AG10803 (cell line): ENCODE measurements at regions not wholly inside any gene's neighbourhood (a gene's known extent, or its start where the extent isn't known, plus 50 kb on each side); places are given as distances from the start of the nearest gene placed in this dataset.

Experiments used
- DNase-seq: peaks from one replicate; pipeline ENCODE4 v3.0.0; 2010; ENCODE audit warnings: low read depth
- H3K4me3 ChIP-seq: 2 replicates; pipeline ENCODE4 v1.5.1; 2011; ENCODE audit warnings: mild to moderate bottlenecking, low read length, control low read depth
- TF ChIP-seq, protein P1 (sequence below): conservative IDR thresholded peaks from 2 replicates; pipeline ENCODE4 v1.5.1; 2011; ENCODE audit warnings: mild to moderate bottlenecking, low read length, control low read depth, inconsistent platforms

DNA sequence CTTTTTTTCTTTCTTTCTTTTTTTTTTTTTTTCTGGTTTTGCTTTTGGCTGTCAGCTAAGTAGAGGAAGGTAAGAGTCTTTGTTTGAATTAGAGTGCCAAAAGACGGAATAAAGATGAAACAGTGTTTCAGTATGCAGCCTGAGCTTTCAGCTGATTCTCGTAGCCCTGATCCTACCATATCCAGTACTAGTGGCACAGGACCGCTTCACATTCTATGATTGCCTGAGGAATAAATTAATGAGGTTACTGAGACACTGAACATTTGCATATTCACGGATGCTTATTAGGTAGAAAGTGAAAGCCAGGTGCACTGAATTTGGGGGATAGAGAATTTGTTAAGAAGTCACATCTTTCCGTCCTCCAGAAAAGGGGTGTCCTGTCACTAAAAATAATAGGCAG is 421.5 kb upstream of the POU3F3 start:
- H3K4me3 ChIP-seq: no peak overlapping the region
- no peak for DNase-seq
- TF ChIP-seq, protein P1, sequence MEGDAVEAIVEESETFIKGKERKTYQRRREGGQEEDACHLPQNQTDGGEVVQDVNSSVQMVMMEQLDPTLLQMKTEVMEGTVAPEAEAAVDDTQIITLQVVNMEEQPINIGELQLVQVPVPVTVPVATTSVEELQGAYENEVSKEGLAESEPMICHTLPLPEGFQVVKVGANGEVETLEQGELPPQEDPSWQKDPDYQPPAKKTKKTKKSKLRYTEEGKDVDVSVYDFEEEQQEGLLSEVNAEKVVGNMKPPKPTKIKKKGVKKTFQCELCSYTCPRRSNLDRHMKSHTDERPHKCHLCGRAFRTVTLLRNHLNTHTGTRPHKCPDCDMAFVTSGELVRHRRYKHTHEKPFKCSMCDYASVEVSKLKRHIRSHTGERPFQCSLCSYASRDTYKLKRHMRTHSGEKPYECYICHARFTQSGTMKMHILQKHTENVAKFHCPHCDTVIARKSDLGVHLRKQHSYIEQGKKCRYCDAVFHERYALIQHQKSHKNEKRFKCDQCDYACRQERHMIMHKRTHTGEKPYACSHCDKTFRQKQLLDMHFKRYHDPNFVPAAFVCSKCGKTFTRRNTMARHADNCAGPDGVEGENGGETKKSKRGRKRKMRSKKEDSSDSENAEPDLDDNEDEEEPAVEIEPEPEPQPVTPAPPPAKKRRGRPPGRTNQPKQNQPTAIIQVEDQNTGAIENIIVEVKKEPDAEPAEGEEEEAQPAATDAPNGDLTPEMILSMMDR: no peak

DNA sequence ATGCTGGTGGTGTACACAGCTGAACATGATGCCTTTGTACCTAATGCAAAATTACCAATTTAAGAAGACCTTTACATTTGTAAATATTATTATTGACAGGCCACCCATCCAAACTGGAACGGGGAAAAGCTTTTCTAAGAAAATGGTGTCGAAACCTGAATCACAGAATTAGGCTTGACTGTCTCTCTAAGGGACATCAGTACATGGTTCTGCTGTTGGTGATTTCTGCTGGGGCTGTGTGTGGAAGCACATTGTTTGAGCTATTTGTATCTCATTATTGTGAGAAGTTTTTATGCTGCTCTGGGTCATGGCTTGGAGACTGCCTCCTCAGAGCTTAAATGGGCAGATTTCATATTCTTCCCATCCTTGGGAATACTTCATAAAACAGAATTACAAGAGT is 420.9 kb upstream of the POU3F3 start:
- TF ChIP-seq, protein P1: no peak
- no peak for DNase-seq
- H3K4me3 ChIP-seq: no peak overlapping the region

DNA sequence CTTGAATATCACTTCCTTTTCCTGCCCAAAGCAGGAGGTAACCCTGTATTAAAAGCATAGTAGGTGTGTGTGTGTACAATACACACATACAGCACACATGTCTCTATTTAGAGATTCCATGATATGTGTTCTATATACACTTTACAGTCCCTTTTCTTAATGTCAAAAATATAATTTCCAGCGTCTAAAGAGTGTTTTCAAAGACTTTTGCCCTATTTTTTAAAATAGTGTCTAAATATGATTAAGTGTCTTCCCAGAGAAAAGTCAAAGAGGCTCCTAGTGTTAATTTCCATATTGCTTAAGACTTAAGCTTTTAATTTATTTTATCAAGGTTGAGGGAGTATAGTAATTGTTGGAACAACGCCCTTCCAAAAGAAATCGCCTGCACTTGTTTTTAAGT is 420.3 kb upstream of the POU3F3 start:
- H3K4me3 ChIP-seq: no peak overlapping the region
- no peak for DNase-seq
- TF ChIP-seq, protein P1: no peak

DNA sequence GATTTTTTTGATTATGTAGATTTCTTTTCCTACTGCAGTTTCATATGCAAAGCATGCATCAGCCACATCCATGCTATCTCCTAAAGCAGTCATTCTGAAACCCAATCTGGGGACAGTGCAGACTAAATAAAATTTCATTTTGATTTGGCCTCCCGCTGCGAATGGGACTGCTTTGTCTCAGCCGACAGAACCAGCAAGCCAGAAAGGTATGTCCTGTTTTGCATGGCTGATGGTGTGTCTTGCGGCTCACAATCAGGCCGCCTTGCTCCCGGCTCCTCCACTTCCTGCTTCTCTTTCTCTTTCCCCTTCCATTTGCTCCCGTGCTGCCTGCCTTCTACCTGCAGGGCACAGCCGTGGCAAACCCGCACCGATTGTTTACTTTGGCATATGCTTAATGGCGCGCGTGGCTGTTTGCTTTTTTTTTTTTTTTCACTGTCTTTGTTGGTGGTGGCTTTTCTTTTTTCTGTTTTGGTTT is 419.6 kb upstream of the POU3F3 start:
- DNase-seq: no peak
- TF ChIP-seq, protein P1: no peak
- H3K4me3 ChIP-seq: peak overlapping the region; percentile 24

DNA sequence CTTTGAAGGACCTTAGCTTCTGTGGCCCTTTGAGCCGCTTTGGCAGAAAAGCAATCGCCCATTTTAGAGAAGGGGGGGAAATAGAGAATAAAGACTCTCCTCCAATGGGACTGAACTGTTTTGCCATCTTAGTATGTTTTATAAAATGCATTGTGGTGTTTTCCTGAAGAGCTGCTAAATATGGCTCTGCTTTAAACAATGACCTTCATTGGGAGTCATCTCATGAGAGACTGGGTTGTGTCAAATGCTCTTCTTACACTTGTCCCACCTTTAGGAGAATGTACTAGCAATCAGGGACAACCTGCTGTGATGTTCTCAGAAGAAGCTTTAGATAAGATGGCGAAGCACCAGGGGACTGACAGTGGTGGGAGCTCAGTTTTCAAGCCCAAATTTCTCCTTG is 418.9 kb upstream of the POU3F3 start:
- TF ChIP-seq, protein P1: no peak
- no peak overlapping the region for H3K4me3 ChIP-seq
- no peak for DNase-seq

DNA sequence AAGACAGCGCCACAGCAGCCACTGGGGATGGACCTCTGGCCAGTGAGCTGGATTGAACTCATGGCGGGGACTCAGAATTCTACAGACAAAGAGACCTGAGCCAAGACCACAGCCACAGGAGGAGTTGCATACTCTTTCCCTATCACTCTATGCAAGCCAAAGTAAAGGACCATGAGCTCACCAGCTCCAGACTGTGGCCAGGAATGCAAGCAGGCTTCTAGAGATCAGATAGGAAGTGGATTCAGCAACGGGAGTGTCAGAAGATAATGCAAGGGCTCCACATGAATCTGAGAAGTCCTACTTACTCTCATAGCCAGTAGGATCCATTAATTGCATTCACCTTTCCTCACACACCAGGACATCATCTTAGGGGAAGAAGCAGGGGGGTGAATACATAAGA is 415.4 kb upstream of the POU3F3 start:
- TF ChIP-seq, protein P1: no peak
- no peak overlapping the region for H3K4me3 ChIP-seq
- DNase-seq: no peak

DNA sequence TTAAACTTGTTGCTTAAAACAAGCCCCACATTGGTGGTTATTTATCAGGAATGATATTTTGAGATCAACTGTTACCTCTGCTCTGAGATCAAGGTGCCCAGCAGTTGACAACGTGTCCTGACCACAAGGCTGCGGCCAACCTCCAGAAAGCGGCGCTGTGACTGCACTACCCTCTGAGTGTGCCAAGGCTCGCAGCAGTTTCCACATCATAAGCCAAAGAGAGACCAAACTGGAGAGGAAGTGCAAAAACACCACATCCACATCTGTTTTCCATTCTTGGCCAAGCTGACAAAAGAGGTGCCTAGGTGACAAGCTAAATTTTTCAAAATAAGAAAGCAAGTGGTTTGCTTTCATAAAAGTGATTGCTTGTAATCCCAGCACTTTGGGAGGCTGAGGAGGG is 410.8 kb upstream of the POU3F3 start:
- DNase-seq: no peak
- TF ChIP-seq, protein P1: no peak
- no peak overlapping the region for H3K4me3 ChIP-seq
